Activated CD4-positive, alpha-beta memory T cell treated with anti-CD3 and anti-CD28 coated beads, Interleukin-2, amount 10 ng/mL, durations not matched to agents 7 days and 5 days (primary cell): ENCODE measurements at regions not wholly inside any gene's neighbourhood (a gene's known extent, or its start where the extent isn't known, plus 50 kb on each side); places are given as distances from the start of the nearest gene placed in this dataset.

Source experiments
- CTCF ChIA-PET: fragments of 350-600 bp; sonication (Branson Sonifier 250); formaldehyde crosslinking; loops from one replicate; lab custom pipeline; 2021; ENCODE audit warnings: antibody characterized with exemption, inconsistent platforms; lab: Charles Lee
- POLR2A ChIA-PET: fragments of 350-600 bp; sonication (Branson Sonifier 250); formaldehyde crosslinking; loops from one replicate; lab custom pipeline; 2021; ENCODE audit warnings: antibody characterized with exemption; lab: Charles Lee
- DNase-seq: peaks from one replicate; pipeline ENCODE4 v3.0.0-alpha.2; 2020
- H3K27ac Mint-ChIP-seq: one replicate; pipeline ENCODE4 v1.8.0; 2021; ENCODE audit warnings: mild to moderate bottlenecking, mixed read lengths
- H3K27me3 Mint-ChIP-seq: one replicate; pipeline ENCODE4 v1.8.0; 2021; ENCODE audit warnings: mixed read lengths
- H3K36me3 Mint-ChIP-seq: one replicate; pipeline ENCODE4 v1.8.0; 2021; ENCODE audit warnings: low read depth, mixed read lengths
- H3K4me1 Mint-ChIP-seq: one replicate; pipeline ENCODE4 v1.8.0; 2021; ENCODE audit warnings: mixed read lengths
- H3K4me3 Mint-ChIP-seq: one replicate; pipeline ENCODE4 v1.8.0; 2021; ENCODE audit warnings: mild to moderate bottlenecking, mixed read lengths
- H3K9me3 Mint-ChIP-seq: one replicate; pipeline ENCODE4 v1.8.0; 2021; ENCODE audit warnings: mixed read lengths

DNA sequence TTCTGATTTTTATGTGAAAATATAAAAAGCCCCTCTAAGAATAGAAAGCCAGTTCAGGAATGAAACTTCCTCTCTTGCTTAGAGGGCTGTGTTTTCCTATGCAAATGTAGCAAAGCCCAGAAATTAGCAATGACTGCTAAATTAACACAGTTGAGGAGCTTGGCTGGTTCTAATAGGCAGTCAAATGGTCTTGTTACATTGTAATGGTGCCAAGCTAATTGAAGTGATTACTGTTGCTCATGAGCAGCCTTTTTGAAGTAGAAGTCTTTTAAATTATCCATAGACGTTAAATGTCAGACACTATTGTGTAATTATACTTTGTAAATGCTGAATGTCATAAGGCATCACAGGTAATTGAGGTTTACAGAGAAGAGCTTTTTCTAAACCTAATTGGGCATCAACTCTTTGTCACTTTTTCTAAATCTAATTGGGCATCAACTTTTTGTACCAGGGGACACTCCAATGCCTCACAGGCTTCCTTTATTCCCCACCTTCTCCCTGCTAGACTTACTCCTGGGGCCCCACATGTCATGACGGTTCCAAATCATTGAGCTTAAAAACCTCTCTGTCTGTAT, 229.1 kb downstream of the PSAT1 start:
- ChIA-PET CTCF (no interaction called here), POLR2A (no interaction called here)
- peaks cover 2% of the 10 kb centered on the region for H3K9me3 Mint-ChIP-seq

DNA sequence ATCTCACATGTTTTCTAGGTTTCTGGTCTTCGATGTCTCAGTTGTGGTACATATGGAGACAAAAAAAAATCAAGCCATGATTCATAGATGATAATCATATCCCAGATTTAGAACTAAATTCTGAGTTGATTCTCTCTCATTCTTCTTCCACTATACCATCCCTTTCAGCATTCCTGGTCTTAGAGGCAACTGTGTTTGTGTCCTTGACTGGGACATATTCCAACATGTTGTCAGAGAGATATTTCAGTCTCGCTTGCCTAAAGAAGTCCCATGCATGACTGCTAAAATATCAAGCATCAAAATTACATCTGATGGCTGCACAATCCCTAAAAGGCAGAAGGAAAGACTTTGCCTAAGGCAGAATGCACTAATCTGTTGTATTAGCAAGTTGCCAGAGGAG, 236.6 kb downstream of the PSAT1 start:
- POLR2A ChIA-PET = no interaction called here
- no peak for DNase-seq
- no peak overlapping the region for H3K27ac Mint-ChIP-seq
- no peaks in the 10 kb centered on the region for H3K27me3 Mint-ChIP-seq
- H3K9me3 Mint-ChIP-seq = no peaks in the 10 kb centered on the region
- H3K36me3 Mint-ChIP-seq = no peaks in the 10 kb centered on the region
- no peaks in the 10 kb centered on the region for H3K4me1 Mint-ChIP-seq
- H3K4me3 Mint-ChIP-seq = no peak overlapping the region
- CTCF ChIA-PET = no interaction called here

More for the DNA sequence above, 229.1 kb downstream of the PSAT1 start:
- no peak overlapping the region for H3K4me3 Mint-ChIP-seq
- no peak overlapping the region for H3K27ac Mint-ChIP-seq
- H3K27me3 Mint-ChIP-seq = no peaks in the 10 kb centered on the region
- DNase-seq = no peak
- no peaks in the 10 kb centered on the region for H3K36me3 Mint-ChIP-seq
- H3K4me1 Mint-ChIP-seq = no peaks in the 10 kb centered on the region

DNA sequence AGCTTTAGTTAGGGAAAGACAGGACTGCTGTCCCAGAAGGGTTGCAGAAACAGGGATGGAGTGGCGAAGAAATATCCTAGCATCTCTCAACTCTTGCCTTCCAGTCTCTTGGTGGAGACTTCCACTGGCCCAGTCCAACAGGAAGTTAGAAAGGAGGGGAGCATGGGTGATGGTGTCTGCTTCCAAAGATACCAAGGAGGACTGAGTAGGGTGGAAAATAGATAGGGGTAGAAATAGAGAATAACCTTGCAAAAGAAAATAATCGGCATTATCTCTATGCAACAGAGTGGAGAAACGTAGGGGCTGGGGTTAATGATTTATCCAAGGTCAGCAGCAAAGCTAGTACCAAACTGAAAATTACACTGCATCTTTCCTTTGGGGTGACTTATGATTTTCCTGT, 242.3 kb downstream of the PSAT1 start:
- Mint-ChIP-seq H3K4me3 (no peak overlapping the region), H3K27me3 (no peaks in the 10 kb centered on the region), H3K36me3 (no peaks in the 10 kb centered on the region), H3K27ac (no peak overlapping the region), H3K4me1 (no peaks in the 10 kb centered on the region), H3K9me3 (no peaks in the 10 kb centered on the region)
- no peak for DNase-seq
- POLR2A ChIA-PET = no interaction called here
- CTCF ChIA-PET = no interaction called here

DNA sequence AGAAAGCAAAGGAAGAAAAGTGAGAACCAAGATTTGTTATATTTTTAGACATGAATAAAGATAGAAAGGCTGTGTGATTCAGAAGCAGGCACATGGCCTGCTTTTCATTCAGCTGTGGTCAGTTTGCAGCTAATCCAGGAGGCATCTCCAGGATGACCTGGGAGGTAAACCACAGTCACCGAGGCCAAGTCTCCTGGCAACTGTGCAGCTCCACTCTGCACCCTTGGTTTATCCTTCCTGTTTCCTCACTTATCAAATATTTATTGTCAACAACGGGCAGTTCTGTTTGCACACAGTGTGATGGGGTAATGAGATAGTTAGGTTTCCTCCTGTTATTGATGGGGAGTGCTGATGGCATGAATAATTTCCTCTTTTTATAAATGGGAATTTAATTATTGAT, 243.0 kb downstream of the PSAT1 start:
- Mint-ChIP-seq H3K4me3 (no peak overlapping the region), H3K9me3 (no peaks in the 10 kb centered on the region), H3K27ac (no peak overlapping the region), H3K4me1 (no peaks in the 10 kb centered on the region), H3K27me3 (no peaks in the 10 kb centered on the region), H3K36me3 (no peaks in the 10 kb centered on the region)
- ChIA-PET CTCF (no interaction called here), POLR2A (no interaction called here)
- DNase-seq = no peak

DNA sequence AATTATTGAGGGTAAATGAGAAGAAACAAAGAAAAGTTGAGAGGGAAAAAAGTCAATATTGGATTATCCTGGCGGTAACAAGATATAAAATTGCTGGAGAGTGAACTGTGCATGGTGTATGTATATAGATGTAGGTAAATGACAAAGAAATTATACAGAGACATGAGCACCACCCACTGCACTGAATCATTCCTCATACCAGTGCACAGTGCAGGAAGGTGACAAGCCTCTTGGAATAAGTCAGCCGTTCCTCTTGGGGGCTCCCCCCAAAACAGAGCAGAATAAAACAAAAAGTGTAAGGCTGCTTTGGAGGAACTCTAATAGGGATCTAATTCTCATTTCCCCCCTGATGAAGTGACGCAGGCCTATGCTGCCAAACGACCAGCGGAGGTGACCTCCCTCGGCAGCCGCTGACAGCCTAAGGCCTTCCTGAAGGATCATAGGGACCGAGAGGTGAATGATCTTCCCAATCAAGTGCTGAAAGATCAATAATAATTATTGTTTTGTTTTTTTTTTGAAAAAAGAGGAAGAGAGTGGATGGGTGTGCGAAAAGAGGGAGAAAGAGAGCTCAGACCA, 245.0 kb downstream of the PSAT1 start:
- H3K4me3 Mint-ChIP-seq = no peak overlapping the region
- H3K4me1 Mint-ChIP-seq = no peaks in the 10 kb centered on the region
- H3K27me3 Mint-ChIP-seq = no peaks in the 10 kb centered on the region
- ChIA-PET CTCF (no interaction called here), POLR2A (no interaction called here)
- no peak overlapping the region for H3K27ac Mint-ChIP-seq
- DNase-seq = no peak
- H3K9me3 Mint-ChIP-seq = no peaks in the 10 kb centered on the region
- no peaks in the 10 kb centered on the region for H3K36me3 Mint-ChIP-seq

DNA sequence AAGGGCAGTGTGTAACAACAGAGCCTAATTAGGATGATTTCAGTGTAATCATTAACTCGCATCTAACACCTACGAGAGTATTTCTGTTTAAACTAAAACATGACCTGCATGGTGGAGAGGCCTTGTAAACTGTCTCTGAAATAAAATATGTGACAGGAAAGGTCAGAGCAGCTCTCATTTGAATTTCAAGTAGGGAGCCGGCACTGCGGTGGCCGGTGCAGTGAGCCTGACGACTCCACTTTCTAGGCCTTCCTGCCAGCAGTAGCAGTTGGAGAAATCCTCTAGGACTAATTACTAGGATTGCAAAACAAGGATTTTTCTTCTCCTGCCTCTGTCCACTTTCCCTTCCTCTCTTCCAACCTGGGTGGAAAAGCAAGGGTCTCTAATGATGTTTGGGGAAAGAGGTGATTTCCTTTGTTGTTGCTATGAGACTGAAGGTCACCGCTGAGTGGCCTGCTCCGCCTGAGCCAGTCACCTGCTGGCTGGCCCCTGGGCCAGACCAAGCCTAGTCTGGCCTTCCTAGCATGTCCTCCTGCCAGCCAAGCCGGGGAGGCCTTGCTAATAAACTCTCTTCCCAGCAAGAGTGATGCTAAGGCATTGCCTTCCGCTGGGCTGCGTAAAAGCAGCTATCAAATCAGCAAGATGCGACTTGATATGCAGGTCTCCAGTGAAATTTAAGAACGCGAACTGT, 245.7 kb downstream of the PSAT1 start:
- ChIA-PET CTCF (no interaction called here), POLR2A (no interaction called here)
- no peak overlapping the region for H3K27ac Mint-ChIP-seq
- no peaks in the 10 kb centered on the region for H3K4me1 Mint-ChIP-seq
- no peaks in the 10 kb centered on the region for H3K36me3 Mint-ChIP-seq
- H3K27me3 Mint-ChIP-seq = no peaks in the 10 kb centered on the region
- no peak overlapping the region for H3K4me3 Mint-ChIP-seq
- H3K9me3 Mint-ChIP-seq = no peaks in the 10 kb centered on the region
- no peak for DNase-seq

DNA sequence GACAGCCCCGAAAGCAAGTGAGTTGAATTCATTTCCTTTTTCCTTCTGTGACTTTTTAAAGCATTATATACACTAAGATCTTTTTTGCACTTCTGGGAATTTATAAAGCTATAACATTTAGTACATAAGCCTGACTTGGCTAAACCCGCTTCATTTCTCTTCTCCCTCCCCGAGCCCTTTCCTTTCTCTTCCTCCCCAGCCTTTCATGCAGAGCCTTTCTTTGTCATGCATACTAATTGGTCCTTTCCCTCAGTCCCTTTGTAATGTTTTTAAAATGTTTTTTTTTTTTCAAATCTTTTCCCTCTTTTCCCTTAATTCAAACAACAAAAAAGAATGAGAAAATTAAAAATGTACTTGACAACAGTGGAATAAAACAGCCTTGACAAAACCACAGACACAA, 246.4 kb downstream of the PSAT1 start:
- Mint-ChIP-seq H3K4me3 (no peak overlapping the region), H3K4me1 (no peaks in the 10 kb centered on the region), H3K9me3 (no peaks in the 10 kb centered on the region), H3K36me3 (no peaks in the 10 kb centered on the region), H3K27me3 (no peaks in the 10 kb centered on the region), H3K27ac (no peak overlapping the region)
- ChIA-PET CTCF (no interaction called here), POLR2A (no interaction called here)
- DNase-seq = no peak

DNA sequence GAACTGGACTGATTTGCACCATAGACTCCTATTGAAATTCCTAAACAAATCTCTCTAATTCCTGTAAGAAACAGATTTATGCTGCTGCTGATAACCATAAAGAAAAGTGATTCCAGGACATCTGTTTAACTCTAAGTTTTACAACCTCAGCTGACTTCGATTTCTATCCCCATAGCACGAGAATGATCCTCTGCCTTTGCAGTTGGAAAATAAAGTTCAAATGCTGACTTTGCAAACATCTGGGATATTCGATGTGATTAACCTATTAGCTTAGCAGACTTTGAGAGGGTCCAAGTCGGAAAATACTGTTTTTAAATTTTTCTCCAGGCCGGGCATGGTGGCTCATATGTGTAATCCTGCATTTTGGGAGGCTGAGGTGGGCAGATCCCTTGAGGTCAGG, 247.3 kb downstream of the PSAT1 start:
- Mint-ChIP-seq H3K4me3 (no peak overlapping the region), H3K36me3 (no peaks in the 10 kb centered on the region), H3K27ac (no peak overlapping the region), H3K4me1 (no peaks in the 10 kb centered on the region), H3K27me3 (no peaks in the 10 kb centered on the region), H3K9me3 (no peaks in the 10 kb centered on the region)
- ChIA-PET POLR2A (no interaction called here), CTCF (no interaction called here)
- DNase-seq = no peak

DNA sequence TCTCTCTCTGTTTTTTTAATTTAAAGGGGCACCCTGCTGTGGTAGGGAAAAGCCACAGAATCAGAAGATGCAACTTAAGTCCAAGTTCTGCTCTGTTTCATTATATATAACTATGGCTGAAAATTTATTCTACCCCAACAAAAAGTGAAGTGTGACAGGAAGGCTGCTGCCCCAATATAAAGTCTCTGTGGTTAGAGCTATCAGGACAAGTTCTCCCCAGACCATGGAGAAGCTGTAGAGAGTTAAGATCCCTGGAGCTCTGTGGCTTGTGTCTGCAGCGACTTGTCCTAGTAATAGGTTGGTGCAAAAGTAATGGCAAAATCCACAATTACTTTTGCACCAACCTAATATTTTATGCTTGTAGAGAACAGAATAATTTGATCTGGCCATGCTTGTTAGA, 250.9 kb downstream of the PSAT1 start:
- DNase-seq = no peak
- no peaks in the 10 kb centered on the region for H3K9me3 Mint-ChIP-seq
- POLR2A ChIA-PET = no interaction called here
- H3K4me3 Mint-ChIP-seq = no peak overlapping the region
- no peaks in the 10 kb centered on the region for H3K27me3 Mint-ChIP-seq
- no peak overlapping the region for H3K27ac Mint-ChIP-seq
- CTCF ChIA-PET = no interaction called here
- H3K36me3 Mint-ChIP-seq = no peaks in the 10 kb centered on the region
- no peaks in the 10 kb centered on the region for H3K4me1 Mint-ChIP-seq

DNA sequence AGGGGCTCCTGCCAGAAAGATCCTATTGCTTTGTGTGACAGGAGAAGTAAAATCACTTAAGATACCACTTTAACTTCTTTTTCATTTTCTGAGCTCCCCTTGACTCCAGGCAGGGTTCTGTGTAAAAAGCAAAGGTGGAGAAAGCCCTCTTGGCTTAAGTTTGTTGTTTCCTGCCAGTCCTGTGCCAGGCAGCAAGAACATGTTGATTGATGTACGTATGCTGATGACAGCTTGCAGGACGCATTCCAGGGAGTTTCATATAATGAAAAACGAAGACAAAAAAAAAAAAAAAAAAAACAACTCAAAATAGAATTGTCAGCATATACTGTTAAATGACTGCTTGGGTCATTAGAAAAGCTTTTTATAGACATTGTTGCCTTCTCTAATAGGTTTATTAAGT, 251.7 kb downstream of the PSAT1 start:
- no peaks in the 10 kb centered on the region for H3K36me3 Mint-ChIP-seq
- no peak for DNase-seq
- H3K4me1 Mint-ChIP-seq = no peaks in the 10 kb centered on the region
- H3K4me3 Mint-ChIP-seq = no peak overlapping the region
- ChIA-PET POLR2A (no interaction called here), CTCF (no interaction called here)
- H3K27ac Mint-ChIP-seq = no peak overlapping the region
- no peaks in the 10 kb centered on the region for H3K9me3 Mint-ChIP-seq
- H3K27me3 Mint-ChIP-seq = no peaks in the 10 kb centered on the region

DNA sequence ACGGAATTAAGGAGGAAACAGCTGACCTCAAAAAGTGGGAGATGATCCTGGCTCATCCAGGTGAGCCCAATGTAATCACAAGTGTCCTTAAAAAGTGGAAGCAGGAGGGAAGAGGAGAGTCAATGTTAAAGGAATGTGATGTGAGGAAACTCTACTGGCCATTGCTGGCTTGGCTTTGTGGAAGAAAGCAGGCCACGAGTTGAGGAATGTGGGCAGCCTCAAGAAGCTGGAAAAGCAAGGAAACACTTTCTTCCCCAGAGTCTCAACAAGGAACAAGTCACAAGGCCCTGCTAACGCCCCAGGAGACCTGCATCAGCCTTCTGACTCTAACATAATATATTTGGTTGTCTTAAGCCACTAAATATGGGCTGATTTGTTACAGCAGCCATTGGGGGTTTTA, 252.8 kb downstream of the PSAT1 start:
- no peak overlapping the region for H3K4me3 Mint-ChIP-seq
- H3K36me3 Mint-ChIP-seq = no peaks in the 10 kb centered on the region
- H3K4me1 Mint-ChIP-seq = no peaks in the 10 kb centered on the region
- no peak overlapping the region for H3K27ac Mint-ChIP-seq
- ChIA-PET POLR2A (no interaction called here), CTCF (no interaction called here)
- H3K27me3 Mint-ChIP-seq = no peaks in the 10 kb centered on the region
- no peaks in the 10 kb centered on the region for H3K9me3 Mint-ChIP-seq
- DNase-seq = no peak

DNA sequence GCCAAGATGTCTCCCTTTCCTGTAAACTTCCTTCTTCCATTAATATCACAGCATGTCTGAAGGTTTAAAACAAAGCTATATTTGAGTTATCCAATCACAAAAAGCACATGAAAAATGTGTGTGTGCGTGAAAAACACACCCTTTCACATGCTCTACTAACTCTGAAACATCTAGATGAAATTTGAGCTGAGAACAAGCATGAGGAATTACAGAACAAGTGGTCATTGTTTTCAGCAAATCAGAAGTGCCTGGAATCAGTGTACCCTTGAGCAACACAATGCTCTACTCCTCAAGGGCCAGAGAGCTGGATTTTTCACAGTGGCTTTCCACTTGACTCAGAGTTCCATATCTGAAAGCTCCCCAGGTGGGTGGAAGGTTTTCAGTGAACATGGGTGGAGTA, 255.9 kb downstream of the PSAT1 start:
- ChIA-PET CTCF (no interaction called here), POLR2A (no interaction called here)
- no peak for DNase-seq
- Mint-ChIP-seq H3K4me1 (no peaks in the 10 kb centered on the region), H3K9me3 (no peaks in the 10 kb centered on the region), H3K27ac (no peak overlapping the region), H3K36me3 (no peaks in the 10 kb centered on the region), H3K27me3 (no peaks in the 10 kb centered on the region), H3K4me3 (no peak overlapping the region)

DNA sequence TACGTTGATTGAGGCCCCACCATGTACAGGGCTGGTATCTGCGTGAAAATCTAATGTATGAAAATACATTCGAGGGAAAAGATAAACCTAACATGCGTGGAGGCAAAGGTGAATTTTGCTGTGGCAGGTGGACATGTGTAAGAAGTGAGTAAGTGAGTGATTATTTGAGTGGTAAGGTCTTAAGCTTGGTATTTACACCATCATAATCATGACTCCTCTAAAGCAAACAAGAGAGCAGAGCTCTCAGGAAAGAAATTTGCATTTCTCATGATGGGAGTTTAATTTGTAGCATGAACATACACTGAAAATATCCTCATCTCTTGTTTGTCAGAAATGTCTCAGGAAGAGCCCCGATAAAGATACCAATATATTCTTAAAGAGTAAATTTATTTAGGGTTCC, 260.6 kb downstream of the PSAT1 start:
- DNase-seq = no peak
- ChIA-PET CTCF (no interaction called here), POLR2A (no interaction called here)
- H3K4me1 Mint-ChIP-seq = no peaks in the 10 kb centered on the region
- no peaks in the 10 kb centered on the region for H3K27me3 Mint-ChIP-seq
- no peak overlapping the region for H3K27ac Mint-ChIP-seq
- no peaks in the 10 kb centered on the region for H3K36me3 Mint-ChIP-seq
- no peaks in the 10 kb centered on the region for H3K9me3 Mint-ChIP-seq
- H3K4me3 Mint-ChIP-seq = no peak overlapping the region

DNA sequence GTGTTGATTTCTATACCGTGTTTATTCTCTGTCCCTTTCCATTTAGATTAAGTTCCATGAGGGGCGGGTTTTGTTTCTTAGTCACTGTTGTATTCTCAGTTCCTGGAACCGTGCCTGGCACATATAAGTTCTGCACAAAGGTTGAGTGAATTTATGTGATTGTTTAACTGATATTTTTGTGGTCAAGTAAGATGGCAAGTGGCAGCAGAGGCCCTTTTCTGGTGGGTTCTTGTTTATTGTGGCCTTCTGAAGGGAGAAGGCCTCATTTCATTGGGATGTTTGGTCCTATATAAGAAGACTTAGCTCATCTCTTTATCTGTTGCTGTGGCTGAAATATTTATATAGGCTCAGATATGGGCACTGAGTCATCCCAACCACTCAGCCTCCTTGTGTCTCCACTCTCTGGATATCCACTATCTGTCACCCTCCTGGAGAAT, 262.5 kb downstream of the PSAT1 start:
- no peak for DNase-seq
- no peak overlapping the region for H3K27ac Mint-ChIP-seq
- no peaks in the 10 kb centered on the region for H3K9me3 Mint-ChIP-seq
- H3K4me1 Mint-ChIP-seq = no peaks in the 10 kb centered on the region
- H3K4me3 Mint-ChIP-seq = no peak overlapping the region
- H3K27me3 Mint-ChIP-seq = no peaks in the 10 kb centered on the region
- H3K36me3 Mint-ChIP-seq = no peaks in the 10 kb centered on the region
- ChIA-PET POLR2A (no interaction called here), CTCF (no interaction called here)
